HG03060 (cell line): ENCODE measurements at regions not wholly inside any gene's neighbourhood (a gene's known extent, or its start where the extent isn't known, plus 50 kb on each side); places are given as distances from the start of the nearest gene placed in this dataset.

Source experiments
- ATAC-seq: cut with Tn5 transposase; IDR thresholded peaks from one replicate; pipeline ENCODE4 v1.9.1; 2021; ENCODE audit warnings: low read depth, moderate number of reproducible peaks; ENCODE audit not compliant: unreplicated experiment

DNA sequence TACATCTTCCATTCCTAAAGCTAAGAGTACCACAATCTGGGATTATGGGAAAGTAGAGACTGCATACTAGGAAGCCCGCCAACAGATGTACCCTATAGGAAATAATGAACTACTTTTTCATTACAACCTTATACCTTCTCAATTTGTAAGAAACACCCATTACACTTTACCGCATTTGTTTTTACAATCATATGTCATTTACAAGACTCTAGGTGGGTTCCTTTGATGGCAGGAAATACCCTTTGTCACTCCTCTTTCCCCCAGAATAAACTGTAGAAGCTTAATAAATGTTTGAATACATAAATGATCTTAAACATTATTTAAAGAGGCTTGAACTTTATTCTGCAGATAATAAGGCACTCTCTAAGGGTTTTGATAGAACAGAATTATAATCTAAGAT, 150.1 kb upstream of the TGFBR2 start:
- ATAC-seq = no peak

- no peak for ATAC-seq
These were observed 149.3 kb upstream of the TGFBR2 start for GRCh38 chr3:30457081-30457480.

- no peak for ATAC-seq
These were observed 148.7 kb upstream of the TGFBR2 start for GRCh38 chr3:30457726-30458125.

DNA sequence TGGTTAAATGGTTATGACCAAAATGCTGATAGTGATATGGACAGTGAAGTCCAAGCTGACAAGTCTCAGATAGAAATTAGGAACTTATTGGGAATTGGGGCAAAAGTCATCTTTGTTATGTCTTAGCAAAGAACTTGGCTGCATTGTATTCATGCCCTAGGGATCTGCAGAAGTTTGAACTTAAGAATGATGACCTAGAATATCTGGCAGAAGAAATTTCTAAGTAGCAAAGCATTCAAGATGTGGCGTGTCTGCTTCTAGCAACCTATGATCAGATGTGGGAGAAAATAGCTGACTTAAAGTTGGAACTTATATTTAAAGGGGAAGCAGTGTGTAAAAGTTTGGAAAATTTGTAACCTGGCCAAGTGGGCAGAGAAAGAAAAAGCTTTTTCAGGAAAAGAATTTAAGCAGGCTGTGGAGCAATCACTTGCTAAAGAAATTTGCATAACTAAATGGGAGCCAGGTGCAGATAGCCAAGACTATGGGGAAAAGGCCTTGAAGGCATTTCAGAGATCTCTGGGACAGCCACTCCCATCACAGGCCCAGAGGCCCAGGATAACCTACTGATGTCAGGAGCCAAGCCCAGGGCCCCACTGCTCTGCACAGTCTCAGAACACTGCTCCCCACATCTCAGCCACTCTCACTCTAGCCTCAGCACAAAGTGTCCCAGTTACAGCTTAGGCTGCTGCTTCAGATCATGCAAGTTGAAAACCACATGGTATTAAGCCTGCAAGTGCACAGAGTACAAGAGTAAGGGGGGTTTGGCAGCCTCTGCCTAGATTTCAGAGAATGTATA, 147.8 kb upstream of the TGFBR2 start:
- ATAC-seq = no peak

GRCh38 chr3:30461311-30461710, 145.1 kb upstream of the TGFBR2 start:
- no peak for ATAC-seq

DNA sequence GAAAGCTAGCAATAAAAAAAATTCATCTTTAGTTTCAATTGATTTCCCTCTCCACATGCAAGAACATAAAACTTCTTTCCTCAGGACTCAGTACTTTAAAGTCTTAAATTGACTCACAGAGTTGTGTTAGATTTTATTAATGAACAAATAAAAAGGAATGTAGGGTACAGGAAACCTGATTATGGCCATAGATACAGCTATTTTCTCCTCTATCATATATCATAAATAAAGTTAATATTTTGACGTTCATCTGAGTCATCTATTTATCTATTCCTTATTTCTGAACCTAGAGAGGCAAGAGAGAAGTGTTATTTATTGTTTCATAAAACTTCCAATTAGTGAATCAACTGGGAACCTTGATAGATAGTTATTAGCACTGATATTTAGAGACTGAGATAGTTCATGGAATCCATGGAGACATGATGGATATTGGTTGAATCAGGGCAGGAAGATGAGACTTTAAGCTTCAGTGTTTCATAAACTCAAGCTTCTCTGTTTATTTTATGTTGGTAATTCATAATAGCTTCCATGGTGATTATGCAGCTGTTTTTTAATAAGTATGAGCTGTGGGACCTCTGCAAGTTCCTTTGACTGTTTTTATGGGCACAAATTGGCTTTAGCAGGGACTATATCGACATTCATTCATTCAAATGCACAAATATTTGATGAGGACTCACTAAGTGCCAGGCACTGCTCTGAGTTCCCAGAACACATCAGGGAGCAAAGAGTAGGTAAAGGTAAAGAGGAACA, 143.5 kb upstream of the TGFBR2 start:
- no peak for ATAC-seq

DNA sequence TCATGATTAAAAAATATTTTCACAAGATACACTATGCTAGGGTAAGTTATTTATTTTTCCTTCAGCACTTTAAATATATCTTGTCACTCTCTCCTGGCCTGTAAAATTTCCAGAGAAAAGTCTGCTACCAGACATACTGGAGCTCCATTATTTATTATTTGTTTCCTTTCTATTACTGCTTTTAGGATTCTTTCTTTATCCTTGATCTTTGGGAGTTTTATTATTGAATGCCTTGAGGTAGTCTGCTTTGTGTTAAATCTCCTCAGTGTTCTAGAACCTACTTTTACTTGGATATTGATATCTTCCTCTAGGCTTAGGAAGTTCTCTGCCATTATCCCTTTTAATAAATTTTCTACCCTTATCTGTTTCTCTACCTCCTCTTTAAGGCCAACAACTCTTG, 142.0 kb upstream of the TGFBR2 start:
- ATAC-seq = no peak

- ATAC-seq = no peak
These were observed 140.9 kb upstream of the TGFBR2 start for GRCh38 chr3:30465454-30465853.

- ATAC-seq = no peak
These were observed 138.7 kb upstream of the TGFBR2 start for GRCh38 chr3:30467596-30468238.

DNA sequence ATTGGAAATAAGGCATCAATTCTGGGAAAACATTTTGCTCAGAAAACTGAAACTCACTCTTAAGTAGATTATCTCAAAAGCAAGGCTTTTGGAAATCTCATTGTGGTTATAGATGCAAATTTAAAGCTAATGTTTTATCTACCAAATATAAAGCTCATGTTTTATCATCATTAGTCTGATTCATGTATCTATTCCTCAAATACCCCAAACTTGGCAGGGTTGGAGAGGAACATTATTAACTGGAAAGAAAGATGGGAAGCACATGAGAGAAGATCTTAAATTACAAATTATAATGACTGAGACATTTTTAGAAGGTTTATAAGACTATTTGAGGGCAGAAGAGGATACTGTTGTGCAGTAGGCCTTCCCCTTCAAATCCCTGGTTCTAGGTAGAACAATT, 137.3 kb upstream of the TGFBR2 start:
- no peak for ATAC-seq

DNA sequence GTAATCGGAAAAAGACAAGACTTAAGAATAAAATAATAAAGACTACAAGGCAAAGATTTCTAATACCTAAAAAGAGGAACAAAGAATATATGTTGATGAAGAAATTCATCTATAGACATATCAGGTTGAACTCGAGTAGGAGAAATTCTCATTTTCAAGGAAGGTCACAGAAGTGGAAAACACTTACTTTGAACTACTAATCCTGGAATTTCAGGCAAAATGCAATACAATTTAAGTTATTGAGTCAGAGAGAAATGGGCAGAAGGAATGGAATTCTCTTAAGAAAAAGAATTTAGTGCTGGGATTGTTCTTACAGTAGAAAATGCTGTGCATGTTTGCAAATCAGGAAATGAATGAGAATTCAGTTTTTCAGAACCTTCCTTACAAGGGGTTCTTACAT, 135.9 kb upstream of the TGFBR2 start:
- ATAC-seq = no peak

- no peak for ATAC-seq
These were observed 135.3 kb upstream of the TGFBR2 start for GRCh38 chr3:30471066-30471465.

DNA sequence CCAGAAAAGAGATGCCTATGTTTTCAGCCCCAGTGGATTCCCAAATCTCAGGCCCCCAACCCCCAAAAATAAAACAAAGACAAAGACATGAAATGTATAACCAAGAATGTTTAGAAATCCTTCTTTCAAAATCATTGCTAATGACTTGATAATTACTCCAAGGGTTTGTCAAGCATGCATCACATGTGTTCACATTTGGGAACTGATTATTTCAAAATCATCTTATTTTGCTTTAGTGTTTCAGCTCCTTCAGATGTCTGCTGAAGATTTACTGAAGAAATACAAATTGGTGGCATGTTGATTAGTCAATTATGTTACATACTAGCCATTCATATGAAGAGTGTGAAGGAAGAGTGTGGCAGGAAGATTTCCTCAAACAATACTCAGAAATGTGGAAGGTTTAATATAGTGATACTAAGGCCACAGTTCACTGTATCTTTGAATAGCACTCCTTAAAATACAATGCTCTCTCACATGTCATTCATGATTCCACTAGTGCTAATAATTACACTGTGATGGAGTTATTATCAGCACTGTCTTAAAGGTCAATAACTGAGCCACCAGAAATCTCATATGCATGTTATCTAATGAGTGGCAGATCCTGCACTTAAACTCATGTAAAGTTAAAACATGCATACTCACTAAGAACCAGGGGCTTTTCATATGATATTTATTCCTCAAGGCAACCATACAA, 134.5 kb upstream of the TGFBR2 start:
- ATAC-seq = no peak

DNA sequence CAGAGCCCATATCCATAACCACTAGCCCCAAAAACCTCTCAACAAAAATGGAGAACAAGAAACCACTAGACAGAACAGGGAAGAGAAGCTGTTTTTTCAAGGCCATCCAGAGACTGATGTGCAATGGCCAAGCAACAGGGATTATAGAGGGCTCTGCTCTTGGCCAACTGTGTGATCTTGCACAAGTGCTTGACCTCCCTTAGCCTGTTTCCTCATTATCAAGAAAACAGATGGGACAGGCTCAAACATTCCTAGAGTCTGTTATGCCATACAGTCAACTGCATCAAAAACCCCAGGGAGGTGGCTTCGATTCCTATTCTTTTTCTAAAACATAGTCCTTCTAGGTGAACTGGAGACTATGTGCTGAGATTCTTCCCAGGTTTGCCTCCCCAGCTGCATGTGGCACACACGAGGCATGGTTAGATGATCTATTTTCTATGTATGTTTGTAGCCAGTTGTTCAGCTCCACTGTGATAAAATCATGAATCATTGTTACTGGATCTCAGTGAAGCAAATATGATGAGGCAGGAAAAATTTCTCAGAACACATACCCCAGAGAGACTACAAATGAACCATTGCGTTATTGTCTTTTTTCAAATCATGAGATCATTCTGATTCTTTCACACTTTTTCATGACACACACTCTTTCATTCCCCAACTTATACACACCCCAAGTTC, 132.9 kb upstream of the TGFBR2 start:
- no peak for ATAC-seq

- ATAC-seq = no peak
These were observed 132.0 kb upstream of the TGFBR2 start for GRCh38 chr3:30474371-30474770.

DNA sequence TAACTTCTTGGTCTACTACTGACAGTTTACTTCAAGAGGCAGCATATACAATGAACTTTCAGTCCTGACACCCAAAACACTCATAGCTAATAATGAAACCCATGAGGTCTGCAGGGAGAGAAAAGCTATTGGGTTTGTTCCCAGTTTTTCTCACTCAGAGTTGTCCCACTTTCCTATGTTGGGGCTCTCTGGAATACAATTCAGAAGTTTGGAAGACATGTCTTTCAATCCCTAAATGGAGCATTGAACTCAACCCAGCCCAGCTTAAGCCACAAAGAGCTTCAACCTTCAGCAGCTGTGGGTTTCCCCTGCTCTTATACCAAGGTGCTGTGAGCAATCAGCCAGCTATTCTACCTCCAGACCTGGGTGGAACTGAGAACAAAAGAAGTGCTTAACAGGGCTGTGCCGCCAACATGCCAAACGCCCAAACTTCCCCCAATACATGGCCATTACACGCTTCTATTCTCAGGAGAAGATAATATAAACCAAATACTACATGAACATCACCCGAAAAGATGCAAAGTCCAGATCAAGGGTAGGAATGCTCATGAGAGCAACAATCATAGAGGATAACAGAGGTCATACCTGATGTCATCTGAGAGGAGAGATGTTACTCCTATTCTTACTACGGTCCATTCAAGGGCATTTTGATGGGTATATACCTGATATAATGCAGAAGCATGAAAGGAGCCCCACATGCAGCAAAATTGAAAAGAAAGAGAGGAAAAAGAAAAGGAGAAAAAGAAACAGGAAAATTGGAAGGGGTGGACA, 131.2 kb upstream of the TGFBR2 start:
- peak; percentile 83 for ATAC-seq

- ATAC-seq = no peak
These were observed 130.6 kb upstream of the TGFBR2 start for GRCh38 chr3:30475809-30476178.

DNA sequence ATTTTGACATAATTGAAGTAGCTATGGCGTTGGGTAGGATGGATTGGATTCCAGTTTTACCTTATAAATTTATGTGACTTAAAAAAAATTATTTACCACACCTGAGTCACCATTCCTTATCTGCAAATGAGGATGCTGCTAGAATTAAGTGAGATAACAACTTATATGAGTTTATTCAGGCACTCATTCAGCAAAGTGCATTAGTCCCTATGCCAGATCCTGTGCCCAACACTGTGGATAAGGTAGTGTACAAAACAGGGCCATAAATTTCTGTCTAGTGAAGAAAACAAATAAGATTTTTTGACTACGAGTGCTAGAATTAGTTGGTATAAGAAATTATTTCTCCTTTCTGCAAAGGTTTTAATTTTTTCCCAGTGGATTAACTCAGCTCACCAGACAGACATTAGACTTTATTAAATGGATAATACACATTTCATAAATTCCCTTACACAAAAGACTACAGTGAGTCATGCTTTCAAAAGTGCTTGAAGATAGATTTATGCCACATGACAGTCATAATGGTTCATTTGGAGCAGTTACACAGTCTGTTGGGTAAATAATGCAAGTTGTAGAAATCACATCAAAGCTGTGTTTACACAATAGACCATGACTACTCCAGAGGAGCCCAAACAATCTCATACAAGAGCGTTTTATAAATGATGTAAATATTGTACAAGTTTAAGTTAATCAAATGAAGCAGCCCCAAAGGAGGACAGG, 129.9 kb upstream of the TGFBR2 start:
- ATAC-seq = peak; percentile 36
